ENCODE measurements at regions not wholly inside any gene's neighbourhood (a gene's known extent, or its start where the extent isn't known, plus 50 kb on each side); places are given as distances from the start of the nearest gene placed in this dataset.

- Histone ChIP-seq H3F3A (ENCODE audit: insufficient read depth, low read length, poor library complexity, severe bottlenecking) (no peaks in the 10 kb centered on the region), H3K9me2 (ENCODE audit: insufficient read depth, low read length) (no peaks in the 10 kb centered on the region), H3K9ac (ENCODE audit: low read length) (no peak overlapping the region), H3K4me3 (ENCODE audit: low read length) (no peak overlapping the region), H3K79me2 (replicated peaks; ENCODE audit: insufficient read depth, low read length) (no peaks in the 10 kb centered on the region), H3K27me3 (ENCODE audit: insufficient read depth, low read depth, low read length) (no peaks in the 10 kb centered on the region), H3K36me3 (ENCODE audit: insufficient read depth, low read length) (no peaks in the 10 kb centered on the region), H3K4me2 (ENCODE audit: low read length) (no peak overlapping the region), H3K27ac (ENCODE audit: low read length) (no peak overlapping the region), H3K9me3 (ENCODE audit: low read length) (no peaks in the 10 kb centered on the region), H2AFZ (ENCODE audit: low read depth, low read length) (no peak overlapping the region), H4K20me1 (ENCODE audit: insufficient read depth) (no peaks in the 10 kb centered on the region)
- no peak for TF ChIP-seq EP300 (conservative IDR thresholded peaks at IDR 0.05; ENCODE audit: poor library complexity, severe bottlenecking)
- TF ChIP-seq, protein P1, sequence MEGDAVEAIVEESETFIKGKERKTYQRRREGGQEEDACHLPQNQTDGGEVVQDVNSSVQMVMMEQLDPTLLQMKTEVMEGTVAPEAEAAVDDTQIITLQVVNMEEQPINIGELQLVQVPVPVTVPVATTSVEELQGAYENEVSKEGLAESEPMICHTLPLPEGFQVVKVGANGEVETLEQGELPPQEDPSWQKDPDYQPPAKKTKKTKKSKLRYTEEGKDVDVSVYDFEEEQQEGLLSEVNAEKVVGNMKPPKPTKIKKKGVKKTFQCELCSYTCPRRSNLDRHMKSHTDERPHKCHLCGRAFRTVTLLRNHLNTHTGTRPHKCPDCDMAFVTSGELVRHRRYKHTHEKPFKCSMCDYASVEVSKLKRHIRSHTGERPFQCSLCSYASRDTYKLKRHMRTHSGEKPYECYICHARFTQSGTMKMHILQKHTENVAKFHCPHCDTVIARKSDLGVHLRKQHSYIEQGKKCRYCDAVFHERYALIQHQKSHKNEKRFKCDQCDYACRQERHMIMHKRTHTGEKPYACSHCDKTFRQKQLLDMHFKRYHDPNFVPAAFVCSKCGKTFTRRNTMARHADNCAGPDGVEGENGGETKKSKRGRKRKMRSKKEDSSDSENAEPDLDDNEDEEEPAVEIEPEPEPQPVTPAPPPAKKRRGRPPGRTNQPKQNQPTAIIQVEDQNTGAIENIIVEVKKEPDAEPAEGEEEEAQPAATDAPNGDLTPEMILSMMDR (IDR thresholded peaks at IDR 0.05; ENCODE audit: poor library complexity, severe bottlenecking) = no peak
These were observed 339.0 kb upstream of the DDX53 start for GRCh38 chrX:22660756-22661155.

GRCh38 chrX:22662776-22663175 lies 337.0 kb upstream of the DDX53 start:
- TF ChIP-seq, protein P1 (IDR thresholded peaks at IDR 0.05; ENCODE audit: poor library complexity, severe bottlenecking) = no peak
- no peak for TF ChIP-seq MXI1 (conservative IDR thresholded peaks at IDR 0.05; ENCODE audit: poor library complexity, severe bottlenecking)
- no peak for TF ChIP-seq TAF1 (IDR thresholded peaks at IDR 0.05; ENCODE audit: low read depth)
- no peak for TF ChIP-seq SMC3 (conservative IDR thresholded peaks at IDR 0.05; ENCODE audit: poor library complexity)
- no peak for TF ChIP-seq RAD21 (conservative IDR thresholded peaks at IDR 0.05)
- TF ChIP-seq EP300 (conservative IDR thresholded peaks at IDR 0.05; ENCODE audit: poor library complexity, severe bottlenecking) = no peak
- no peak for TF ChIP-seq POLR2AphosphoS5 (IDR thresholded peaks at IDR 0.05)
- TF ChIP-seq, protein P2, sequence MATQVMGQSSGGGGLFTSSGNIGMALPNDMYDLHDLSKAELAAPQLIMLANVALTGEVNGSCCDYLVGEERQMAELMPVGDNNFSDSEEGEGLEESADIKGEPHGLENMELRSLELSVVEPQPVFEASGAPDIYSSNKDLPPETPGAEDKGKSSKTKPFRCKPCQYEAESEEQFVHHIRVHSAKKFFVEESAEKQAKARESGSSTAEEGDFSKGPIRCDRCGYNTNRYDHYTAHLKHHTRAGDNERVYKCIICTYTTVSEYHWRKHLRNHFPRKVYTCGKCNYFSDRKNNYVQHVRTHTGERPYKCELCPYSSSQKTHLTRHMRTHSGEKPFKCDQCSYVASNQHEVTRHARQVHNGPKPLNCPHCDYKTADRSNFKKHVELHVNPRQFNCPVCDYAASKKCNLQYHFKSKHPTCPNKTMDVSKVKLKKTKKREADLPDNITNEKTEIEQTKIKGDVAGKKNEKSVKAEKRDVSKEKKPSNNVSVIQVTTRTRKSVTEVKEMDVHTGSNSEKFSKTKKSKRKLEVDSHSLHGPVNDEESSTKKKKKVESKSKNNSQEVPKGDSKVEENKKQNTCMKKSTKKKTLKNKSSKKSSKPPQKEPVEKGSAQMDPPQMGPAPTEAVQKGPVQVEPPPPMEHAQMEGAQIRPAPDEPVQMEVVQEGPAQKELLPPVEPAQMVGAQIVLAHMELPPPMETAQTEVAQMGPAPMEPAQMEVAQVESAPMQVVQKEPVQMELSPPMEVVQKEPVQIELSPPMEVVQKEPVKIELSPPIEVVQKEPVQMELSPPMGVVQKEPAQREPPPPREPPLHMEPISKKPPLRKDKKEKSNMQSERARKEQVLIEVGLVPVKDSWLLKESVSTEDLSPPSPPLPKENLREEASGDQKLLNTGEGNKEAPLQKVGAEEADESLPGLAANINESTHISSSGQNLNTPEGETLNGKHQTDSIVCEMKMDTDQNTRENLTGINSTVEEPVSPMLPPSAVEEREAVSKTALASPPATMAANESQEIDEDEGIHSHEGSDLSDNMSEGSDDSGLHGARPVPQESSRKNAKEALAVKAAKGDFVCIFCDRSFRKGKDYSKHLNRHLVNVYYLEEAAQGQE (IDR thresholded peaks at IDR 0.05; ENCODE audit: borderline replicate concordance) = no peak
- no peak for TF ChIP-seq EZH2 (IDR thresholded peaks at IDR 0.05; ENCODE audit: borderline replicate concordance, insufficient read depth, low read length, poor library complexity, severe bottlenecking)
- H3F3A ChIP-seq (ENCODE audit: insufficient read depth, low read length, poor library complexity, severe bottlenecking) = no peaks in the 10 kb centered on the region
- H3K27me3 ChIP-seq (ENCODE audit: insufficient read depth, low read depth, low read length) = no peaks in the 10 kb centered on the region
- no peaks in the 10 kb centered on the region for H3K79me2 ChIP-seq (replicated peaks; ENCODE audit: insufficient read depth, low read length)
- H3K9me3 ChIP-seq (ENCODE audit: low read length) = no peaks in the 10 kb centered on the region
- no peaks in the 10 kb centered on the region for H4K20me1 ChIP-seq (ENCODE audit: insufficient read depth)
- H3K9ac ChIP-seq (ENCODE audit: low read length) = no peak overlapping the region
- no peaks in the 10 kb centered on the region for H3K36me3 ChIP-seq (ENCODE audit: insufficient read depth, low read length)
- H3K9me2 ChIP-seq (ENCODE audit: insufficient read depth, low read length) = no peaks in the 10 kb centered on the region
- H2AFZ ChIP-seq (ENCODE audit: low read depth, low read length) = no peak overlapping the region
- no peak overlapping the region for H3K27ac ChIP-seq (ENCODE audit: low read length)
- H3K4me2 ChIP-seq (ENCODE audit: low read length) = no peak overlapping the region
- no peak overlapping the region for H3K4me3 ChIP-seq (ENCODE audit: low read length)

Measured in neural cell (in vitro differentiated cells).